ENCODE measurements at regions not wholly inside any gene's neighbourhood (a gene's known extent, or its start where the extent isn't known, plus 50 kb on each side); places are given as distances from the start of the nearest gene placed in this dataset.

GRCh38 chr6:23534351-23534750 is 591.7 kb upstream of the NRSN1 start:
- Histone ChIP-seq H3K27me3 (ENCODE audit: insufficient read depth, low read length) (no peaks in the 10 kb centered on the region), H4K20me1 (ENCODE audit: insufficient read depth, low read length) (no peaks in the 10 kb centered on the region), H3K4me2 (ENCODE audit: low read length) (no peak overlapping the region), H2AFZ (ENCODE audit: low read length) (no peak overlapping the region), H3K79me2 (ENCODE audit: insufficient read depth, low read length) (no peaks in the 10 kb centered on the region), H3K9me2 (ENCODE audit: low read depth, low read length) (no peaks in the 10 kb centered on the region), H3K27ac (ENCODE audit: low read depth, low read length, poor library complexity, severe bottlenecking) (no peak overlapping the region), H3K36me3 (ENCODE audit: insufficient read depth, low read length) (no peaks in the 10 kb centered on the region), H3K4me1 (ENCODE audit: insufficient read depth, low read length, severe bottlenecking) (no peaks in the 10 kb centered on the region), H3K9ac (ENCODE audit: low read length) (no peak overlapping the region), H3F3A (ENCODE audit: insufficient read depth, low read length) (no peaks in the 10 kb centered on the region), H3K4me3 (ENCODE audit: low read depth, low read length, poor library complexity, severe bottlenecking) (no peak overlapping the region), H3K9me3 (ENCODE audit: low read length) (no peaks in the 10 kb centered on the region)
- TF ChIP-seq EZH2 (IDR thresholded peaks at IDR 0.05; ENCODE audit: borderline replicate concordance, low read length), result no peak
- no peak for TF ChIP-seq CTCF (IDR thresholded peaks at IDR 0.05; ENCODE audit: low read length)

DNA sequence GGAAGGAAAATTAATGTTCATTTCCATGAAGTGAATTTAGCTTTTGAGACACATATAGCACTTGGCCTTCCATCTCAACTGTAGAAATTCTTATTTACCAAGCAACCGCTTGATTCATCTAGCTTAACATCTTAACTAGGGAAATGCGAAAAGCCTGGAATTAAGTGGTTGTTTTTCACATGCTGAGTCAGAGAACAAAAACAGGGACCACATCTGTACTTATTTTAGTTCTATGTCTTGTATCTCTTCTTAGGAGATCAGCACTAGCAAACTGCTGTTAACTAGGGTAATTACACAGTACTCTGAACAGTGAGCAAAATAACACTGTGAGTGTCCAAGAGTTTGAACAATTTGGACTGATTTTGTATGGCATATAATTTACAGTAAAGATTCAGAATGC is 590.9 kb upstream of the NRSN1 start:
- Histone ChIP-seq H3K79me2 (ENCODE audit: insufficient read depth, low read length) (no peaks in the 10 kb centered on the region), H3K9ac (ENCODE audit: low read length) (no peak overlapping the region), H2AFZ (ENCODE audit: low read length) (no peak overlapping the region), H3K4me3 (ENCODE audit: low read depth, low read length, poor library complexity, severe bottlenecking) (no peak overlapping the region), H3K9me2 (ENCODE audit: low read depth, low read length) (no peaks in the 10 kb centered on the region), H3K27me3 (ENCODE audit: insufficient read depth, low read length) (no peaks in the 10 kb centered on the region), H3K36me3 (ENCODE audit: insufficient read depth, low read length) (no peaks in the 10 kb centered on the region), H3K27ac (ENCODE audit: low read depth, low read length, poor library complexity, severe bottlenecking) (no peak overlapping the region), H3F3A (ENCODE audit: insufficient read depth, low read length) (no peaks in the 10 kb centered on the region), H3K9me3 (ENCODE audit: low read length) (no peaks in the 10 kb centered on the region), H4K20me1 (ENCODE audit: insufficient read depth, low read length) (no peaks in the 10 kb centered on the region), H3K4me2 (ENCODE audit: low read length) (no peak overlapping the region), H3K4me1 (ENCODE audit: insufficient read depth, low read length, severe bottlenecking) (no peaks in the 10 kb centered on the region)
- no peak for TF ChIP-seq EZH2 (IDR thresholded peaks at IDR 0.05; ENCODE audit: borderline replicate concordance, low read length)
- TF ChIP-seq CTCF (IDR thresholded peaks at IDR 0.05; ENCODE audit: low read length), result no peak

DNA sequence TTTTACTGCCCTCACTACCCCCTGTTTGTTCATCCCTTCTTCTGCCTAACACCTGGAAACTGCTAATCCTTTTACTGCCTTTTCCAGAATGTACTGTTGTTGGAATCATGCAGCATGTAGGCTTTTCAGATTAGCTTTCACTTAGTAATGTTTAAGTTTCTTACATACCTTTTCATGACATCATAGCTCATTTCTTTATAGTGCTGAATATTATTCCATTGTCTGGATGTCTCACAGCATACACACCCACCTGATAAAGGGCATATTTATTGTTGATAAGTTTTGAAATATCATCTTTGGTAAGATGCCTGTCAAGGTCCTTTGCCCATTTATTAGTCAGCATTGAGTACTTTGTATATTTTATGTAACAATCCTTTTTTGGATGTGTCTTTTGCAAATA is 588.2 kb upstream of the NRSN1 start:
- Histone ChIP-seq H3K4me2 (ENCODE audit: low read length) (no peak overlapping the region), H3K9ac (ENCODE audit: low read length) (no peak overlapping the region), H3K27me3 (ENCODE audit: insufficient read depth, low read length) (no peaks in the 10 kb centered on the region), H3K79me2 (ENCODE audit: insufficient read depth, low read length) (no peaks in the 10 kb centered on the region), H3K4me1 (ENCODE audit: insufficient read depth, low read length, severe bottlenecking) (no peaks in the 10 kb centered on the region), H3K27ac (ENCODE audit: low read depth, low read length, poor library complexity, severe bottlenecking) (no peak overlapping the region), H3K4me3 (ENCODE audit: low read depth, low read length, poor library complexity, severe bottlenecking) (no peak overlapping the region), H2AFZ (ENCODE audit: low read length) (no peak overlapping the region), H3F3A (ENCODE audit: insufficient read depth, low read length) (no peaks in the 10 kb centered on the region), H3K9me2 (ENCODE audit: low read depth, low read length) (no peaks in the 10 kb centered on the region), H4K20me1 (ENCODE audit: insufficient read depth, low read length) (no peaks in the 10 kb centered on the region), H3K36me3 (ENCODE audit: insufficient read depth, low read length) (no peaks in the 10 kb centered on the region), H3K9me3 (ENCODE audit: low read length) (no peaks in the 10 kb centered on the region)
- no peak for TF ChIP-seq EZH2 (IDR thresholded peaks at IDR 0.05; ENCODE audit: borderline replicate concordance, low read length)
- TF ChIP-seq CTCF (IDR thresholded peaks at IDR 0.05; ENCODE audit: low read length), result no peak

Measured in OCI-LY1 (cell line).